Islet precursor cell (in vitro differentiated cells): ENCODE measurements at regions not wholly inside any gene's neighbourhood (a gene's known extent, or its start where the extent isn't known, plus 50 kb on each side); places are given as distances from the start of the nearest gene placed in this dataset.
A peak's percentile ranks its signal among the peaks of the same experiment; 100 is the strongest.

Experiments
- DNase-seq: peaks from one replicate; pipeline ENCODE4 v3.0.0-alpha.2; 2018

- no peak for DNase-seq
These were observed 326.3 kb downstream of the C4orf33 start for GRCh38 chr4:129422277-129422676.

GRCh38 chr4:129428454-129428853 is 332.5 kb downstream of the C4orf33 start:
- no peak for DNase-seq

- no peak for DNase-seq
These were observed 333.8 kb downstream of the C4orf33 start for GRCh38 chr4:129429581-129430320.

GRCh38 chr4:129437347-129437746 is 341.4 kb downstream of the C4orf33 start:
- no peak for DNase-seq

- no peak for DNase-seq
These were observed 342.6 kb downstream of the C4orf33 start for GRCh38 chr4:129438456-129438981.

GRCh38 chr4:129446074-129446473 is 350.1 kb downstream of the C4orf33 start:
- DNase-seq, result peak; percentile 71

GRCh38 chr4:129453524-129454200 is 357.7 kb downstream of the C4orf33 start:
- DNase-seq, result no peak

GRCh38 chr4:129455482-129455881 is 359.5 kb downstream of the C4orf33 start:
- no peak for DNase-seq

- no peak for DNase-seq
These were observed 372.7 kb downstream of the C4orf33 start for GRCh38 chr4:129468624-129469023.

GRCh38 chr4:129474698-129475097 is 378.7 kb downstream of the C4orf33 start:
- peak; percentile 90 for DNase-seq

GRCh38 chr4:129481107-129481506 is 385.2 kb downstream of the C4orf33 start:
- no peak for DNase-seq

GRCh38 chr4:129488427-129488826 is 392.5 kb downstream of the C4orf33 start:
- DNase-seq, result no peak

GRCh38 chr4:129490516-129490915 is 394.6 kb downstream of the C4orf33 start:
- DNase-seq, result no peak

GRCh38 chr4:129498626-129499025 is 402.7 kb downstream of the C4orf33 start:
- DNase-seq, result no peak

- no peak for DNase-seq
These were observed 418.9 kb downstream of the C4orf33 start for GRCh38 chr4:129514852-129515251.

- DNase-seq, result no peak
These were observed 419.4 kb downstream of the C4orf33 start for GRCh38 chr4:129515356-129515755.

GRCh38 chr4:129526812-129527211 is 430.9 kb downstream of the C4orf33 start:
- no peak for DNase-seq

- no peak for DNase-seq
These were observed 435.3 kb downstream of the C4orf33 start for GRCh38 chr4:129531253-129531652.

GRCh38 chr4:129532573-129532972 is 436.6 kb downstream of the C4orf33 start:
- DNase-seq, result no peak

GRCh38 chr4:129543299-129543698 is 447.3 kb downstream of the C4orf33 start:
- DNase-seq, result no peak

GRCh38 chr4:129545599-129546278 is 449.8 kb downstream of the C4orf33 start:
- DNase-seq, result no peak

- DNase-seq, result no peak
These were observed 450.6 kb downstream of the C4orf33 start for GRCh38 chr4:129546531-129546930.

- no peak for DNase-seq
These were observed 454.4 kb downstream of the C4orf33 start for GRCh38 chr4:129550281-129550785.
